ENCODE measurements at regions not wholly inside any gene's neighbourhood (a gene's known extent, or its start where the extent isn't known, plus 50 kb on each side); places are given as distances from the start of the nearest gene placed in this dataset.

GRCh38 chr22:46066691-46067090 lies 83.6 kb upstream of the PPARA start:
- DNase-seq (ENCODE audit: low read depth in 2 of 2) = no peak

- no peak for DNase-seq (ENCODE audit: low read depth in 2 of 2)
Measured at GRCh38 chr22:46067159-46068111, 82.9 kb upstream of the PPARA start.

- no peak for DNase-seq (ENCODE audit: low read depth in 2 of 2)
Measured at GRCh38 chr22:46068181-46068592, 82.1 kb upstream of the PPARA start.

GRCh38 chr22:46068593-46069491 lies 81.5 kb upstream of the PPARA start:
- DNase-seq (ENCODE audit: low read depth in 2 of 2) = no peak

GRCh38 chr22:46069521-46070214 lies 80.7 kb upstream of the PPARA start:
- peak in 1 of 2 donors; percentile 22 for DNase-seq (ENCODE audit: low read depth in 2 of 2)

- DNase-seq (ENCODE audit: low read depth in 2 of 2) = no peak
Measured at GRCh38 chr22:46070215-46070802, 80.0 kb upstream of the PPARA start.

- DNase-seq (ENCODE audit: low read depth in 2 of 2) = peak; percentile 19 to 39
Measured at GRCh38 chr22:46070803-46071450, 79.4 kb upstream of the PPARA start.

GRCh38 chr22:46071451-46072109 lies 78.7 kb upstream of the PPARA start:
- peak in 1 of 2 donors; percentile 40 for DNase-seq (ENCODE audit: low read depth in 2 of 2)

GRCh38 chr22:46072110-46072881 lies 78.0 kb upstream of the PPARA start:
- peak; percentile 29 to 46 for DNase-seq (ENCODE audit: low read depth in 2 of 2)

GRCh38 chr22:46072981-46073682 lies 77.2 kb upstream of the PPARA start:
- no peak for DNase-seq (ENCODE audit: low read depth in 2 of 2)

GRCh38 chr22:46073683-46074504 lies 76.4 kb upstream of the PPARA start:
- no peak for DNase-seq (ENCODE audit: low read depth in 2 of 2)

- DNase-seq (ENCODE audit: low read depth in 2 of 2) = no peak
Measured at GRCh38 chr22:46074771-46075551, 75.4 kb upstream of the PPARA start.

GRCh38 chr22:46075764-46076531 lies 74.4 kb upstream of the PPARA start:
- no peak for DNase-seq (ENCODE audit: low read depth in 2 of 2)

GRCh38 chr22:46076651-46077339 lies 73.5 kb upstream of the PPARA start:
- DNase-seq (ENCODE audit: low read depth in 2 of 2) = no peak

GRCh38 chr22:46077669-46078099 lies 72.6 kb upstream of the PPARA start:
- DNase-seq (ENCODE audit: low read depth in 2 of 2) = no peak
